ENCODE measurements at regions not wholly inside any gene's neighbourhood (a gene's known extent, or its start where the extent isn't known, plus 50 kb on each side); places are given as distances from the start of the nearest gene placed in this dataset.

GRCh38 chr7:45294559-45294958 is 137.0 kb downstream of the RAMP3 start:
- TF ChIP-seq CTCF (conservative IDR thresholded peaks at IDR 0.05; ENCODE audit: low read length), result no peak
- TF ChIP-seq EZH2phosphoT487 (IDR thresholded peaks at IDR 0.05; ENCODE audit: borderline replicate concordance), result no peak
